OCI-LY7 (cell line): ENCODE measurements at regions not wholly inside any gene's neighbourhood (a gene's known extent, or its start where the extent isn't known, plus 50 kb on each side); places are given as distances from the start of the nearest gene placed in this dataset.

Experiments
- BruUV-seq: library from RNA; stranded (reverse); fragments of 400-500 nt; replicated peaks from 2 replicates; lab custom pipeline; 2021; lab: Mats Ljungman, UMichigan
- CTCF ChIA-PET: fragments of 300-600 bp; sonication (Branson Sonifier 250); formaldehyde crosslinking; loops from one replicate; lab custom pipeline; 2022; ENCODE audit warnings: antibody characterized with exemption; ENCODE audit not compliant: unreplicated experiment; lab: Charles Lee
- POLR2A ChIA-PET: fragments of 300-600 bp; sonication (Branson Sonifier 250); formaldehyde crosslinking; loops from one replicate; lab custom pipeline; 2022; ENCODE audit warnings: antibody characterized with exemption; lab: Charles Lee
- DNase-seq: peaks from one replicate; pipeline ENCODE4 v3.0.0-alpha.2; 2015; ENCODE audit warnings: low spot score
- H2AFZ ChIP-seq: fragments of 200-600 bp; sonication (generic), shearing (Covaris generic); 2 replicates; pipeline ENCODE4 v1.6.1; 2014; ENCODE audit warnings: mild to moderate bottlenecking, antibody characterized with exemption, low read length, moderate library complexity
- H3K27ac ChIP-seq: fragments of 200-600 bp; sonication (generic); 2 replicates; pipeline ENCODE4 v1.5.1; 2014; ENCODE audit warnings: mixed run types, low read depth, mild to moderate bottlenecking, moderate library complexity, low read length, inconsistent platforms; ENCODE audit not compliant: poor library complexity, severe bottlenecking
- H3K36me3 ChIP-seq: fragments of 200-600 bp; sonication (generic); 2 replicates; pipeline ENCODE4 v1.6.1; 2014; ENCODE audit warnings: mild to moderate bottlenecking, antibody characterized with exemption, low read length, moderate library complexity, mixed read lengths; ENCODE audit not compliant: insufficient read depth
- H3K4me1 ChIP-seq: fragments of 200-600 bp; sonication (generic); 2 replicates; pipeline ENCODE4 v1.5.1; 2014; ENCODE audit warnings: mild to moderate bottlenecking, low read length; ENCODE audit not compliant: insufficient read depth, poor library complexity, severe bottlenecking
- H3K4me2 ChIP-seq: fragments of 200-600 bp; sonication (generic); 2 replicates; pipeline ENCODE4 v1.6.1; 2014; ENCODE audit warnings: mild to moderate bottlenecking, low read length
- H3K4me3 ChIP-seq: fragments of 200-600 bp; sonication (generic); 2 replicates; pipeline ENCODE4 v1.5.1; 2014; ENCODE audit warnings: mild to moderate bottlenecking, low read depth, low read length; ENCODE audit not compliant: poor library complexity, severe bottlenecking
- H3K79me2 ChIP-seq: fragments of 200-600 bp; sonication (generic); 2 replicates; pipeline ENCODE4 v1.6.1; 2016; ENCODE audit warnings: low read depth, mild to moderate bottlenecking, low read length, moderate library complexity, mixed read lengths; ENCODE audit not compliant: insufficient read depth
- H3K9me2 ChIP-seq: fragments of 200-600 bp; sonication (generic); 2 replicates; pipeline ENCODE4 v1.6.1; 2016; ENCODE audit warnings: mild to moderate bottlenecking, low read length, mixed read lengths; ENCODE audit not compliant: insufficient read depth
- H3K9me3 ChIP-seq: fragments of 200-600 bp; sonication (generic); 2 replicates; pipeline ENCODE4 v1.6.1; 2014; ENCODE audit warnings: mild to moderate bottlenecking, mixed run types, low read length, mixed read lengths
- H4K20me1 ChIP-seq: fragments of 200-600 bp; sonication (generic); 2 replicates; pipeline ENCODE4 v1.6.1; 2014; ENCODE audit warnings: mild to moderate bottlenecking, antibody characterized with exemption, low read length, moderate library complexity, mixed read lengths; ENCODE audit not compliant: insufficient read depth
- EZH2phosphoT487 ChIP-seq: fragments of 200-600 bp; sonication (generic); IDR thresholded peaks from 2 replicates; pipeline ENCODE4 v1.6.1; 2018; ENCODE audit warnings: low read depth, borderline replicate concordance, mild to moderate bottlenecking, mixed run types, antibody characterized with exemption, low read length, moderate library complexity, mixed read lengths
- intact Hi-C: fragments of 100-400 bp; cut with micrococcal nuclease; formaldehyde crosslinking; loops from one replicate; pipeline ENCODE4 v1.10.0; 2022; ENCODE audit not compliant: unreplicated experiment
- TF ChIP-seq, protein P1 (sequence below): fragments of 200-600 bp; sonication (generic); conservative IDR thresholded peaks from 2 replicates; pipeline ENCODE4 v1.5.1; 2014; ENCODE audit warnings: mild to moderate bottlenecking, antibody characterized with exemption, low read length, moderate library complexity, mixed read lengths

DNA sequence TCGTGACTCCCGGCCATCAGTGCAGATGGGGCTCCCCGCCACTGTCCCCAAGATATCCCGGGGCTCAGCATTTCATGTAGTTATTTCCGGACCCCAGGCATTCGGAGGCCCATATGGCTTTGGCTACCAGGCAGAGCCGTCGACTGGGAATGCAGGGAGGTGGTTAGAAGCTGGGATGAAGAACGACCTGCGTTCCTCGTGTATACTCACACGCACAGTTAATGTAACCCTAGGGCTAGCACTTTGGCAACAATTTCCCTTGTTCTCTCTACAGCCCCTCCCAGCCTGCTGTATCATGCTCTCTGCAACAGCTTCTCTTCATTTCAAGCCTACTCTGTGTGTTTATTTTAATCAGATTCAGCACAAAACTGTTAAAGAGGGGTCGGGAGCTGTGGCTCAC lies 240.4 kb downstream of the MYLK4 start:
- no peak overlapping the region for H3K27ac ChIP-seq
- H3K9me3 ChIP-seq: no peaks in the 10 kb centered on the region
- H3K79me2 ChIP-seq: no peaks in the 10 kb centered on the region
- POLR2A ChIA-PET: no interaction called here
- CTCF ChIA-PET: no interaction called here
- no peak overlapping the region for H3K4me3 ChIP-seq
- no peaks in the 10 kb centered on the region for H4K20me1 ChIP-seq
- H3K4me2 ChIP-seq: no peak overlapping the region
- no peaks in the 10 kb centered on the region for H3K36me3 ChIP-seq
- no peak overlapping the region for H2AFZ ChIP-seq
- DNase-seq: no peak
- intact Hi-C loops: no loop called here
- no peaks in the 10 kb centered on the region for H3K9me2 ChIP-seq
- no peak for TF ChIP-seq EZH2phosphoT487
- TF ChIP-seq, protein P1, sequence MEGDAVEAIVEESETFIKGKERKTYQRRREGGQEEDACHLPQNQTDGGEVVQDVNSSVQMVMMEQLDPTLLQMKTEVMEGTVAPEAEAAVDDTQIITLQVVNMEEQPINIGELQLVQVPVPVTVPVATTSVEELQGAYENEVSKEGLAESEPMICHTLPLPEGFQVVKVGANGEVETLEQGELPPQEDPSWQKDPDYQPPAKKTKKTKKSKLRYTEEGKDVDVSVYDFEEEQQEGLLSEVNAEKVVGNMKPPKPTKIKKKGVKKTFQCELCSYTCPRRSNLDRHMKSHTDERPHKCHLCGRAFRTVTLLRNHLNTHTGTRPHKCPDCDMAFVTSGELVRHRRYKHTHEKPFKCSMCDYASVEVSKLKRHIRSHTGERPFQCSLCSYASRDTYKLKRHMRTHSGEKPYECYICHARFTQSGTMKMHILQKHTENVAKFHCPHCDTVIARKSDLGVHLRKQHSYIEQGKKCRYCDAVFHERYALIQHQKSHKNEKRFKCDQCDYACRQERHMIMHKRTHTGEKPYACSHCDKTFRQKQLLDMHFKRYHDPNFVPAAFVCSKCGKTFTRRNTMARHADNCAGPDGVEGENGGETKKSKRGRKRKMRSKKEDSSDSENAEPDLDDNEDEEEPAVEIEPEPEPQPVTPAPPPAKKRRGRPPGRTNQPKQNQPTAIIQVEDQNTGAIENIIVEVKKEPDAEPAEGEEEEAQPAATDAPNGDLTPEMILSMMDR: no peak
- BruUV-seq: no TSS peak
- no peaks in the 10 kb centered on the region for H3K4me1 ChIP-seq

DNA sequence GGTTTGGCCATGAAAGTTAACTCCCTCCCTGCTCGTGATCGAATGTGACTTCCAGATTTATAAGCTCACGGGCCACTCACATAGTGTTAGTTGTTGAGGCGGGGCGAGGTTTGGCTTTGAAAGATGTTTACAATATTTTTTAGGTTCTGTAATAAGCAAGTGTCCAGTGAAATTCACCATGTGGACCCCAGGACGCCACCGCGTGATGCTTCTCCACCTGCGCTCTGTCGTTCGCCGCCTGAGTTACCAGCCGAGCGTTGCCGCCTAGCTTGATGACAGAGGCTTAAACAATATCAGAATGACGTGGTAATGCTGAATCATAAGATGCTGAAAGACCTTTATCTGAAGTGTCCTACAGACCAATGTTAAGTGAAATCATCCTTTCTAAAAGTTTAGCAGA lies 241.0 kb downstream of the MYLK4 start:
- H3K79me2 ChIP-seq: no peaks in the 10 kb centered on the region
- no peaks in the 10 kb centered on the region for H3K36me3 ChIP-seq
- no TSS peak for BruUV-seq
- ChIA-PET CTCF (no interaction called here), POLR2A (interaction anchor here (0.6 kb wide), 1 partner anchor 977 kb away, joined by 3 read pairs; no protein-coding TSS in a partner anchor)
- no peaks in the 10 kb centered on the region for H3K9me2 ChIP-seq
- intact Hi-C loops: no loop called here
- TF ChIP-seq, protein P1: no peak
- no peak for TF ChIP-seq EZH2phosphoT487
- no peaks in the 10 kb centered on the region for H3K4me1 ChIP-seq
- H4K20me1 ChIP-seq: no peaks in the 10 kb centered on the region
- no peak overlapping the region for H3K4me2 ChIP-seq
- H3K9me3 ChIP-seq: no peaks in the 10 kb centered on the region
- no peak overlapping the region for H3K4me3 ChIP-seq
- no peak for DNase-seq
- no peak overlapping the region for H2AFZ ChIP-seq
- H3K27ac ChIP-seq: no peak overlapping the region

DNA sequence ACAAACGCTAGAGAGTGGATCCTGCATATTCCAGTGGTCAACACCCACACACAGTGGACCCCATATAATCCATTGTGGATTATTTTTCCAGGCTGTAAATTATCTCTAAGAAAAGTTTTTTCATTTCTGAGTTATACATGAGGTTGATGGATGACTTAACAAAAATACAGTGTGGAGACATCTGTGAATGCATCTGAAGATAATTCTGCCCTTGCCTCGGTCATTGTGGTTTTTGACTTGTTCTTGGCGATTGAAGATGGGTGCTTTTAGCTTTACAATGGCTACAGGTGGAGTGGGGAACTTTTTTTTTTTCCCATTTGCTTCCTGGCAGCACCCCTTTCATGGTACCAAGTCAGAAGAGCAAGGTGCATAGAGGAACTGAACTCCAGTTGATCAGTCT lies 242.7 kb downstream of the MYLK4 start:
- no peaks in the 10 kb centered on the region for H3K36me3 ChIP-seq
- no TSS peak for BruUV-seq
- no peaks in the 10 kb centered on the region for H3K79me2 ChIP-seq
- H3K4me3 ChIP-seq: no peak overlapping the region
- no peak overlapping the region for H3K27ac ChIP-seq
- ChIA-PET CTCF (no interaction called here), POLR2A (no interaction called here)
- no peaks in the 10 kb centered on the region for H3K9me2 ChIP-seq
- DNase-seq: no peak
- no peak overlapping the region for H2AFZ ChIP-seq
- no peaks in the 10 kb centered on the region for H3K4me1 ChIP-seq
- no peak overlapping the region for H3K4me2 ChIP-seq
- intact Hi-C loops: no loop called here
- no peaks in the 10 kb centered on the region for H3K9me3 ChIP-seq
- H4K20me1 ChIP-seq: no peaks in the 10 kb centered on the region
- no peak for TF ChIP-seq EZH2phosphoT487
- TF ChIP-seq, protein P1: no peak
